Skeletal muscle satellite cell (primary cell): ENCODE measurements at regions not wholly inside any gene's neighbourhood (a gene's known extent, or its start where the extent isn't known, plus 50 kb on each side); places are given as distances from the start of the nearest gene placed in this dataset.

Experiments
- H3K27me3 ChIP-seq: 2 replicates; pipeline ENCODE4 v1.7.0; 2013; ENCODE audit warnings: low read length; ENCODE audit not compliant: control insufficient read depth, insufficient read depth
- H3K36me3 ChIP-seq: 2 replicates; pipeline ENCODE4 v1.7.0; 2013; ENCODE audit warnings: mild to moderate bottlenecking, control low read depth, low read length; ENCODE audit not compliant: insufficient read depth
- H3K4me1 ChIP-seq: 2 replicates; pipeline ENCODE4 v1.7.0; 2013; ENCODE audit warnings: low read length; ENCODE audit not compliant: control insufficient read depth, insufficient read depth
- H3K4me2 ChIP-seq: 2 replicates; pipeline ENCODE4 v1.7.0; 2013; ENCODE audit warnings: mild to moderate bottlenecking, low read length
- H3K4me3 ChIP-seq: 2 replicates; pipeline ENCODE4 v1.7.0; 2013; ENCODE audit warnings: low read length
- H3K9ac ChIP-seq: 2 replicates; pipeline ENCODE4 v1.7.0; 2013; ENCODE audit warnings: mild to moderate bottlenecking, low read depth, low read length, moderate library complexity
- H3K9me3 ChIP-seq: replicated peaks from 2 replicates; pipeline ENCODE4 v1.7.0; 2013; ENCODE audit warnings: mild to moderate bottlenecking, control low read depth, low read length

DNA sequence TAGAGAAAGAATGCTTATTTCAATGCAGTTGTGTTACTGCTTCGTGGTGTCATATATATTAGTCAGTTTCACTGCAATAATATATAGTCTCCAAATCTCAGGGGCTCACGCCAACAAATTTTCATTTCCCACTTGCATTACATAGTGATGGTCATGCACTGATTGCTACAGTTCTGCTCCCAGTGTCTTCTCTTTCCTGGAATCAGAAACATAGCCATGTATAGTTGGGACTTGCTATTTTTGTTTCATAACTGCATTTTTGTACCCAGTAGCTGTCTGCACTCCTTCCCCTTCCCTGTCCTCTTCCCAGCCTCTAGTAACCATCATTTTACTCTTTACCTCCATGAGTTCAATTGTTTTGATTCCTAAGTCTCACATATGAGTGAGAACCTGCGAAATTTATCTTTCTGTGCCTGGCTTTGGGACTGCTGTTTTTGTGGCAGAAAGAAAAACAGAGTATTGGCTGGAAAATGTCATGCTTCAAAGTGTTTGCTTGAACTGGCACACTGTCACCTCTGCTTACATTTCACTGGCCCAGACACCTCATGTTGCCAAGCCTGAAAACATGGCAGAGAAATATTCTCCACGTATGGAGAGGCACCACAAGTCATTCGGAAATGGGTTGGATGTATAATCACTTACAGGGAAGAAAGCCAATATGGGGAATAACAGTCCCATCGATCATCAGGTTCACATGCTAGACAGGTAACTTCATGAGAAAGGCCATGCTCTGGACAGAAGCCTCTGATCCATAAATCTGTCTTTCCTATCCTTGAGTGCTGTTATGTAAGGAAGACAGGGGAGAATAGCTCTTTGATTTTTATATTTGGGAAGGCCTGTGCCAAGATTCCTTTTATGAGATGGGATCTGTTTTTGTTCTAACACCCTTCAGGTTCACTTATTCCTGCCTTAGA is 60.4 kb upstream of the BACH1 start:
- H3K27me3 ChIP-seq, result no peaks in the 10 kb centered on the region
- H3K36me3 ChIP-seq, result no peaks in the 10 kb centered on the region
- no peak overlapping the region for H3K4me2 ChIP-seq
- H3K9me3 ChIP-seq, result no peaks in the 10 kb centered on the region
- no peak overlapping the region for H3K9ac ChIP-seq
- no peak overlapping the region for H3K4me3 ChIP-seq
- H3K4me1 ChIP-seq, result peaks cover 18% of the 10 kb centered on the region

DNA sequence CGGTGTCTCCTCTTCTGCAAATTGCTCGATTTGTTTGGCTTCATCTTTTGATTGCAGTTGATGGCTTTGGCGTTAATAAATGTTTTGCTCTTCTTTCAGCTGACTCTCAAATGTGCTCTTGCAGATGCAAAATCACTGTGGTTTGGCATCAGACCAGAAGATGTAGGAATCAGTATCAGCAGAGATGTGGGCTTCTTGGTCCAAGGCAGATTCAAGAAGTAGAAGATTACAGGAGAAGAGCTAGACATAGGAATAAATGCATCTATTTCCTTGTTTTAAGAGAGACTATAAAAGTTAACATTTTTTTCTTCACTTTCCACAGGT is 59.8 kb upstream of the BACH1 start:
- no peaks in the 10 kb centered on the region for H3K9me3 ChIP-seq
- no peak overlapping the region for H3K4me2 ChIP-seq
- no peak overlapping the region for H3K9ac ChIP-seq
- H3K27me3 ChIP-seq, result no peaks in the 10 kb centered on the region
- peaks cover 12% of the 10 kb centered on the region for H3K4me1 ChIP-seq
- no peak overlapping the region for H3K4me3 ChIP-seq
- H3K36me3 ChIP-seq, result no peaks in the 10 kb centered on the region

DNA sequence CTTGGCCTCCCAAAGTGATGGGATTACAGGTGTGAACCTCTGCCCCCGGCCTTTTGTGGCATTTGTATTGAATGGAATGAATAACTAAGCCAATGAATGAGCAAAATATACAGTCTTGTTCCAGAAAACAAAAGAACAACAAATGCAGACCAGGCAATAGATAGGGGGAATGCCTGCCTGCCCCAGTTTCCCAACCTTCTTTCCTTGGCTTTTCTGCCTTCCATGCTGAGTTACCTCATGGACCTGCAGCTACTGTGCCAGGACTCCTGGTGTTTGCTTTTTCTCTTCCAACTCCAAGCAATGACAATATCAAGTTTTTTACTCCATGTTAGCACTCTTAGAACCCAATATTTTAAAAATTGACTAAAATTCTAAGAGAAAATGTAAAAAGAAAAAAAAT is 58.6 kb upstream of the BACH1 start:
- Histone ChIP-seq H3K36me3 (no peaks in the 10 kb centered on the region), H3K27me3 (no peaks in the 10 kb centered on the region), H3K9me3 (no peaks in the 10 kb centered on the region), H3K9ac (no peak overlapping the region), H3K4me1 (peaks cover 10% of the 10 kb centered on the region), H3K4me3 (no peak overlapping the region), H3K4me2 (no peak overlapping the region)

DNA sequence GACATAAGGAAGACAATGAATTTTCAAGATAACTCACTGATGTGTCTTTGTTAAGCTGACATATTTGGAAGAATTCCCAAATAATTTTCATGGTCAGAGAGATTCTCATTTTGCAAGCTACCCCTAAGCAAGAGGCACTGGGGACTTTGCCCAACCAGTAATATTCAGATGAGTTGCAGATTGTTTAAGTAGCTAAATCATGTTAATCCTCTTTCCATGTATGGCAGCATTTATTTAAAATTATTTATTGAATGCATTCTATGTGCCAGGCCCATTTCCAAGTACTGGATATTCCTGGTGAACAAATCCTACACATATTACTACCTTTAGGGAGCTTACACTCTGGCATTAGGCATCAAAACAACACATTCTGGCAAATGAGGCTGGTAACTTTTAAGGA is 56.5 kb upstream of the BACH1 start:
- Histone ChIP-seq H3K9ac (no peak overlapping the region), H3K4me2 (no peak overlapping the region), H3K27me3 (no peaks in the 10 kb centered on the region), H3K4me1 (peaks cover 10% of the 10 kb centered on the region), H3K9me3 (no peaks in the 10 kb centered on the region), H3K36me3 (no peaks in the 10 kb centered on the region), H3K4me3 (no peak overlapping the region)

DNA sequence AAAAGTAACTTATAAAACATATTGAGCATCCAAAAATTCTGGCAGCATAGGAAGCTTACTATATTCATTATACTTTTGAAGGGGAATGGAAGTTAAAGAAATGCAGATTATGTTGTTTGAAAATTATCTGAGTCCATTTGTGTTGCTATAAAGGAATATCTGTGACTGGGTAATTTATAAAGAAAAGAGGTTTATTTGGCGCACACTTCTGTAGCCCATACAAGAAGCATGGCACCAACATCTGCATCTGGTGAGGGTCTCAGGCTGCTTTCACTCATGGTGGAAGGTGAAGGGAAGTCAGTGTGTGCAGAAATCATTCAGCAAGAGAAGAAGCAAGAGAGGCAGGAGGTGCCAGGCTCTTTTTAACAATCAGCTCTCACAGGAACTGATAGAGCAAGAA is 55.5 kb upstream of the BACH1 start:
- Histone ChIP-seq H3K36me3 (no peaks in the 10 kb centered on the region), H3K9ac (no peak overlapping the region), H3K4me2 (no peak overlapping the region), H3K27me3 (no peaks in the 10 kb centered on the region), H3K4me1 (peaks cover 9% of the 10 kb centered on the region), H3K4me3 (no peak overlapping the region), H3K9me3 (no peaks in the 10 kb centered on the region)

DNA sequence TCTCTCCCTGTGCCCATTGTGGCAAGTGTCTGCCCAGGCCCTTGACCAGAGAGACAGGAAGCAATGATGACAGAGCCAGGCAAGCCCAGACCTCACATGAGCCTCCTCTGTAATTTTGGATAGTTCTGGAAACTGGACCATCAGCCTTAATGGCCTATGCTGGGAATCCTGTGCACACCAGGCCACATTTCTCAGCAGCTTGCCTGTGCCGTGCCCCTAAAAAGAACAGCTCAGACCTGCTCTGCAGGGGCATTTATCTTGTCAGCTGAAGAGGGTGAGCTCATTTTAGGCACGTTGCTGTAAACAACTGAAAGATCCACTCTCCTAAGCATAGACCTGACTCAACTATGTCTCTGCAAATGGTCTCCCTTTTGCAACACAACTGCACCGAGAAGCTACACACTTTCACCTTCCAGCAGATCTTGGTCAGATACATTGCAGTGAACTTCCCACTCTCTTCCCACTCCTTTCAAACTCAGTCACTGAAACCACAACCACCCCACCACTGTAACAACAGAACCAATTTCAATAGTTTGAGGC is 53.5 kb upstream of the BACH1 start:
- Histone ChIP-seq H3K9ac (no peak overlapping the region), H3K9me3 (no peaks in the 10 kb centered on the region), H3K4me1 (peaks cover 9% of the 10 kb centered on the region), H3K36me3 (no peaks in the 10 kb centered on the region), H3K27me3 (no peaks in the 10 kb centered on the region), H3K4me2 (no peak overlapping the region), H3K4me3 (no peak overlapping the region)

DNA sequence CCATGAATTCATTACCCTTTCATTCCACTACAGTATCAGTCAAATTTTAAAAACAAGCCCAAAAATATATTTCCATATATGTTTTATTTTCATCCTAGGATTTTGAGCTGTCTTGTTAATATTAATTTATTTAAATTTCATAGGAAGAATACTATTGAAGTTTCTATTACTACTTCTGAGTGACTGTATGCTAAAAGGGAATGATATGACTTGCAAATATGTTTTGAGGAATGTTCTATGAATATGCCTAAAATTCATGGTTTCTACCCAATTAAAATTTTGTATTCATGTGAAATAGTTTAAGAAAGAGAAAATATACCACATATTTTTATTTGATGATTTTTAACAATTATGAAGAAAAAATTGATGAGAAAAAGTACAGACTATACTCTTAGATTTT is 52.9 kb upstream of the BACH1 start:
- Histone ChIP-seq H3K4me1 (peaks cover 9% of the 10 kb centered on the region), H3K4me3 (no peak overlapping the region), H3K9me3 (no peaks in the 10 kb centered on the region), H3K36me3 (no peaks in the 10 kb centered on the region), H3K27me3 (no peaks in the 10 kb centered on the region), H3K9ac (no peak overlapping the region), H3K4me2 (no peak overlapping the region)

DNA sequence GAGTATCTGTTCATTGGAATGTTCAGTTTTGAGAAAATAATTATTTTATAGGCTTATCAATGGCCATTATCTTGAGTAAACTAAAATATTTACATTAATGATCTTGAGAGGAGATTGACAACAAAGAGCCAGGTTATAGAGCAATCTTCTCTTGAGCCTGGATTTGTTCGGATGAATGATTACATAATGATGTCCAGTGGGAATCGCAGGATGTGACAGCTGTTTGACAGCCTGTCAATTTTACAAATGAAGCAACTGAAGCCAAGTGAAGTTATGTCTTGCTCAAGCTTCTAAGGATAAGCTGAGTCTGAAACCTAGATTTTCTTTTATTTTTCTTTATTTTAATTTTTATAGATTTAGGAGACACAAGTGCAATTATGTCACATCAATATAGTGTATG is 52.1 kb upstream of the BACH1 start:
- H3K9me3 ChIP-seq, result no peaks in the 10 kb centered on the region
- no peak overlapping the region for H3K9ac ChIP-seq
- no peak overlapping the region for H3K4me3 ChIP-seq
- H3K4me1 ChIP-seq, result peaks cover 9% of the 10 kb centered on the region
- H3K4me2 ChIP-seq, result no peak overlapping the region
- no peaks in the 10 kb centered on the region for H3K27me3 ChIP-seq
- no peaks in the 10 kb centered on the region for H3K36me3 ChIP-seq

DNA sequence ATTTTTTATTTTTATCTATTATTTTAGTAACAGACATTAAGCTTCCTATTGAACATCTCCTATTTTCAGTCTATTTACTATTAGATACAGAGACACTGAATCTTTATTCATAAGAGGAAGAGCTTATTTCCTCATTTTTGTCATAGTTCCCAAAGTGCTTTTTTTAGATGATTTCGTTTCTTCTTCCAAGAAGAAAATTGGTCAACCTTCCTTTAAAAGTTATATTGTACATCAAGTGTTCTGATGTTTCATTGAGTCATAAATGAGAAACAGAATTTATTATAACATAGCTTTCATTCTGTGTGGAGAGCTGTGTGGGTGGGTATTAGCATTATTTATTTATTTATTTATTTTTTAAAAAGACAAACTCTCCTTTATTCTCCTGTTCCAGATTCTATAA is 50.6 kb upstream of the BACH1 start:
- no peaks in the 10 kb centered on the region for H3K36me3 ChIP-seq
- no peaks in the 10 kb centered on the region for H3K27me3 ChIP-seq
- no peaks in the 10 kb centered on the region for H3K9me3 ChIP-seq
- no peak overlapping the region for H3K4me3 ChIP-seq
- peak overlapping the region; percentile 20 for H3K9ac ChIP-seq
- no peak overlapping the region for H3K4me2 ChIP-seq
- peaks cover 9% of the 10 kb centered on the region for H3K4me1 ChIP-seq
